HUES6 (cell line): ENCODE measurements at regions not wholly inside any gene's neighbourhood (a gene's known extent, or its start where the extent isn't known, plus 50 kb on each side); places are given as distances from the start of the nearest gene placed in this dataset.
"Not testable (repeated sequence)": the region's sequence is repeated elsewhere in the genome, so short reads cannot be mapped to it uniquely, and the experiment has no call there.

Experiments used
- H3K27ac ChIP-seq: 2 replicates; pipeline ENCODE4 v1.7.0; 2013; ENCODE audit warnings: low read depth, mild to moderate bottlenecking, low read length, inconsistent platforms
- H3K27me3 ChIP-seq: 2 replicates; pipeline ENCODE4 v1.6.1; 2013; ENCODE audit warnings: low read length; ENCODE audit not compliant: control insufficient read depth, insufficient read depth
- H3K36me3 ChIP-seq: 2 replicates; pipeline ENCODE4 v1.6.1; 2013; ENCODE audit warnings: low read length; ENCODE audit not compliant: control insufficient read depth, insufficient read depth
- H3K4me1 ChIP-seq: 2 replicates; pipeline ENCODE4 v1.6.1; 2013; ENCODE audit warnings: low read length; ENCODE audit not compliant: control insufficient read depth, insufficient read depth
- H3K4me3 ChIP-seq: 2 replicates; pipeline ENCODE4 v1.5.1; 2013; ENCODE audit warnings: low read depth, low read length
- H3K9ac ChIP-seq: one replicate; pipeline ENCODE4 v1.6.1; 2013; ENCODE audit warnings: mild to moderate bottlenecking, low read length
- H3K9me3 ChIP-seq: 2 replicates; pipeline ENCODE4 v1.6.1; 2013; ENCODE audit warnings: low read depth, low read length; ENCODE audit not compliant: control insufficient read depth, insufficient read depth

- H3K27ac ChIP-seq, H3K9me3 ChIP-seq, H3K4me1 ChIP-seq, H3K36me3 ChIP-seq, H3K9ac ChIP-seq, H3K4me3 ChIP-seq, H3K27me3 ChIP-seq: not testable (repeated sequence)
Observed at GRCh38 chr13:61266896-61267295, 148.8 kb downstream of the PCDH20 start.

GRCh38 chr13:61261746-61262472 lies 153.7 kb downstream of the PCDH20 start:
- no peak overlapping the region for H3K27ac ChIP-seq
- H3K4me1 ChIP-seq, result no peaks in the 10 kb centered on the region
- H3K4me3 ChIP-seq, result no peak overlapping the region
- H3K9ac ChIP-seq, result no peak overlapping the region
- H3K27me3 ChIP-seq, result no peaks in the 10 kb centered on the region
- no peaks in the 10 kb centered on the region for H3K36me3 ChIP-seq
- no peaks in the 10 kb centered on the region for H3K9me3 ChIP-seq

GRCh38 chr13:61258185-61258584 lies 157.5 kb downstream of the PCDH20 start:
- H3K4me1 ChIP-seq, result 0 out of 2 replicates have a peak, but pooled peaks cover 5% of the 10 kb centered on the region
- H3K36me3 ChIP-seq, result no peaks in the 10 kb centered on the region
- H3K4me3 ChIP-seq, result no peak overlapping the region
- no peak overlapping the region for H3K27ac ChIP-seq
- no peak overlapping the region for H3K9ac ChIP-seq
- H3K27me3 ChIP-seq, result no peaks in the 10 kb centered on the region
- no peaks in the 10 kb centered on the region for H3K9me3 ChIP-seq

- Histone ChIP-seq H3K9ac (no peak overlapping the region), H3K4me3 (no peak overlapping the region), H3K36me3 (no peaks in the 10 kb centered on the region), H3K27ac (peak overlapping the region; percentile 37; the same call in 1 of the 2 replicates), H3K27me3 (no peaks in the 10 kb centered on the region), H3K9me3 (no peaks in the 10 kb centered on the region), H3K4me1 (0 out of 2 replicates have a peak, but pooled peaks cover 5% of the 10 kb centered on the region)
Observed at GRCh38 chr13:61255040-61255796, 160.4 kb downstream of the PCDH20 start.

- Histone ChIP-seq H3K27me3 (no peaks in the 10 kb centered on the region), H3K4me3 (no peak overlapping the region), H3K27ac (no peak overlapping the region), H3K36me3 (no peaks in the 10 kb centered on the region), H3K4me1 (0 out of 2 replicates have a peak, but pooled peaks cover 5% of the 10 kb centered on the region), H3K9ac (no peak overlapping the region), H3K9me3 (no peaks in the 10 kb centered on the region)
Observed at GRCh38 chr13:61253105-61253877, 162.4 kb downstream of the PCDH20 start.

GRCh38 chr13:61252213-61252612 lies 163.4 kb downstream of the PCDH20 start:
- no peaks in the 10 kb centered on the region for H3K27me3 ChIP-seq
- H3K9me3 ChIP-seq, result no peaks in the 10 kb centered on the region
- H3K36me3 ChIP-seq, result no peaks in the 10 kb centered on the region
- no peak overlapping the region for H3K4me3 ChIP-seq
- peaks cover 7% of the 10 kb centered on the region for H3K4me1 ChIP-seq
- no peak overlapping the region for H3K27ac ChIP-seq
- H3K9ac ChIP-seq, result no peak overlapping the region

- Histone ChIP-seq H3K9me3 (no peaks in the 10 kb centered on the region), H3K9ac (no peak overlapping the region), H3K4me3 (no peak overlapping the region), H3K27me3 (no peaks in the 10 kb centered on the region), H3K27ac (no peak overlapping the region), H3K4me1 (peaks cover 10% of the 10 kb centered on the region), H3K36me3 (no peaks in the 10 kb centered on the region)
Observed at GRCh38 chr13:61247149-61247936, 168.3 kb downstream of the PCDH20 start.

- no peak overlapping the region for H3K9ac ChIP-seq
- no peak overlapping the region for H3K27ac ChIP-seq
- H3K4me1 ChIP-seq, result peaks cover 10% of the 10 kb centered on the region
Observed at GRCh38 chr13:61246351-61246750, 169.3 kb downstream of the PCDH20 start.

GRCh38 chr13:61215601-61216000 lies 200.0 kb downstream of the PCDH20 start:
- peaks cover 7% of the 10 kb centered on the region; the same call in 1 of the 2 replicates for H3K27me3 ChIP-seq

More at GRCh38 chr13:61246351-61246750, 169.3 kb downstream of the PCDH20 start:
- Histone ChIP-seq H3K27me3 (no peaks in the 10 kb centered on the region), H3K9me3 (no peaks in the 10 kb centered on the region), H3K4me3 (no peak overlapping the region), H3K36me3 (no peaks in the 10 kb centered on the region)

GRCh38 chr13:61215116-61215515 lies 200.5 kb downstream of the PCDH20 start:
- no peak overlapping the region for H3K9ac ChIP-seq

More at GRCh38 chr13:61215601-61216000, 200.0 kb downstream of the PCDH20 start:
- H3K9me3 ChIP-seq, result no peaks in the 10 kb centered on the region
- no peaks in the 10 kb centered on the region for H3K36me3 ChIP-seq
- H3K4me3 ChIP-seq, result no peak overlapping the region
- no peak overlapping the region for H3K9ac ChIP-seq
- no peaks in the 10 kb centered on the region for H3K4me1 ChIP-seq
- H3K27ac ChIP-seq, result no peak overlapping the region

More at GRCh38 chr13:61215116-61215515, 200.5 kb downstream of the PCDH20 start:
- peaks cover 7% of the 10 kb centered on the region; the same call in 1 of the 2 replicates for H3K27me3 ChIP-seq
- H3K36me3 ChIP-seq, result no peaks in the 10 kb centered on the region
- no peak overlapping the region for H3K4me3 ChIP-seq
- no peaks in the 10 kb centered on the region for H3K9me3 ChIP-seq
- no peak overlapping the region for H3K27ac ChIP-seq
- no peaks in the 10 kb centered on the region for H3K4me1 ChIP-seq
